HG03108 (cell line): ENCODE measurements at regions not wholly inside any gene's neighbourhood (a gene's known extent, or its start where the extent isn't known, plus 50 kb on each side); places are given as distances from the start of the nearest gene placed in this dataset.

Source experiments
- ATAC-seq: cut with Tn5 transposase; IDR thresholded peaks from one replicate; pipeline ENCODE4 v1.9.1; 2021; ENCODE audit warnings: moderate library complexity; ENCODE audit not compliant: unreplicated experiment

DNA sequence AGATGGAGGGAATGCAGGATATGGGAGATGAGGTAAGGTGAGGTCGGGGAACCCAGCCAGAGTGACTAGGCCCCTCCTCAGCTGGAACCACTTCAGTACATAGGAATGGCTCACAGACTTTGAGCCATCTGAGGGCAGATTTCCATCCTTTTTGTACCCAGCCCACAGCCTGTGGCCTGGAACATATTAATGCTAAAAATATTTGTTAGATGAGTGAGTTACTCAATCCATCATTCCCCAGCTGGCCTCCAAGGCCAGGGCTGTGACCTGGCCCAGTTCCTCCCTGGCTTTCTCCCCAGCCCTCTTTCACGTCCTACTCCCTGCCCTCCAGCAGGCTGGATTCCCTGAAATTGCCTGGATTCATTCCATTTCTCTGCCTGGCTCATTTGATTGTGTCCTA lies 57.2 kb upstream of the PRDM11 start:
- no peak for ATAC-seq

DNA sequence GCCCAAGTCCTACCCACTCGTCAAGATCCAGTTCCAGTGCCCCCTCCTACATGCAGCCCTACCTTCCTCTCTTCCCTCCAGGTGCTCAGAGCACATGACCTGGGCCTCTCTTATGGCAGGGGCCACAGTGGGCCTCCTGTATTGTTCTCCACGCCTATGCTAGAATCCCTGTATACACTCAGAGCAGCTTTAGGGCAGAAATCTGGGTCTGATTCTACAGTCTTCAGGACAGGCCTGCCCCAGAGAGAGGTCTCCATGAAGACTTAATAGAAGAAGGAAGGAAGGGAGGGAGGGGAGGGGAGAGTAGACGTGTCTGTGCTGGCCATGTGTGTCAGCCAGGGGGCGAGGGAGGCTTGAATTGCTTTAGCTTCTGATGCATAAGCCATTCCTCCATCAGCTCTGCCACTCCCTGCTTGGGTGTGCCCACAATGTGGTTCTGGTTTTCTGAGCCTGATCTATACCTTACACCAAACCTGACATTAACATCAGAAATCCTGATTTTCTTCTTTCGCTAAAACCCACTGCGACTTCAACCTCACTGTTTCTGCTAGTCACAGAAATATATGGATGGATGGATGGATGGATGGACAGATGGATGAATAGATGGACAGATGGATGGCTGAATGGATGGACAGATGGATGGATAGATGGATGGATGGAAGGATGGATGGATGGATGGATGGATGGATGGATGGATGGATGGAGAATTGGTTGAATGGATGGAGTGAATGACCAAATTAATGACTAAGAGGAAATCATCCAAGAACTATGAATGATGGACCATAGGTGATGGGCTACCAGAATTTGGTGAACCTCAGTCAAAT lies 56.6 kb upstream of the PRDM11 start:
- ATAC-seq = no peak

DNA sequence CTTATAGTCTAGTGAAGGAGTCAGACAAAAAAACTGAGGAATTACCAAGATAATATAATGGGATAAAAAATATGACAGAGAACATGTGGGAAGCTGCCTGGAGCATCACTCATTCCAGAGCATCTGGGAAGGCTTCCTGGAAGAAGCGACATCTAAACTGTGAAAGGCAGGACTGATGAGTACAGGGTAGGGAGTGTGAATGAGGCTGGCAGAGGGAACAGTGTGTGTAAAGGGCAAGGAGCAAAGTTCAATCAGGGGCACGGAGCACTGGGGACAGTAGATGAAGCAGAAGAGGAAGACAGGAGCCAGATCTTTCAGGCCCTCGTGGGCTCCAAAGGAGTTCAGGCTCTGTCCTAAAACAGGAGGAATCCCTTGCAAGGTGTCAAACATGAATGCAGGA lies 55.8 kb upstream of the PRDM11 start:
- no peak for ATAC-seq

DNA sequence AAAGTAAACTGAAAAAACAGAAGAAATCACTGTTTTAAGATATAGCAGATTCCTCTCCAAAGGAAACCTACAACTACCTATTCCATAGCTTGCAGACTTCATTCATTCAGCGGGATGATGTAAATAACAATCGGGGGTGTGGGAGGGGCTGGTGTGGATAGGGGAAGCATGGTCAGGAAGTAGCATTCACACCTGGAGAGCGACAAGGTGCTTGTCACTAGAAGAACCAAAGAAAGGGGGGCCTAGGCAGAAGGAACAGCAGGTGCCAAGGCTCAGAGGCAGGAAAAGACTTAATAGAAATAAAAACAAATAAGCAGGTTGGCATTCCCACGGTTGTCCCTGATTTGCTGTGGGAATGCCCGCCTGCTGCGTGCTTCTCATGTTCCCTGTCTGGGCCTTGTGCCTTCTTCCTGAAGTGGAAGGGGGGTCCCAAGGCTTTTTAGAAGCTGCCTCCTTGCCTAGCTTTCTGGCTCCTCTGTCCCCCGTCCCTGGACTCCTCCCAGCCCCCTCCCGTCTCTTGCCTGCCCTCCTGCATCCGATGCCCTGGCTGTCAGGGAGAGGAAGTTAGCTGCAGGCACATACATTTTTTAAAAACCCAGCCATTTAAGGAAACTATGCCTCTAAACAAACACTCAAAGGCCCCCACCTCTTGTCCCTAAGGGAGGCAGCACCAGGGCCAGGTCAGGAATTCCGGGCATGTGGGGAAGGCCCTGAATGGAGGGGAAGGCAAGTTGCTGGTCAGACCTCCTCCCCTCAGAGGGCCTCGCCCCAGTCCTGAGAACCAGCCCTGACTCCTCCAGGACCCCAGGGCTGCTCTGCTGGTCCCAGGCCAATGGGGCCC lies 54.7 kb upstream of the PRDM11 start:
- no peak for ATAC-seq

DNA sequence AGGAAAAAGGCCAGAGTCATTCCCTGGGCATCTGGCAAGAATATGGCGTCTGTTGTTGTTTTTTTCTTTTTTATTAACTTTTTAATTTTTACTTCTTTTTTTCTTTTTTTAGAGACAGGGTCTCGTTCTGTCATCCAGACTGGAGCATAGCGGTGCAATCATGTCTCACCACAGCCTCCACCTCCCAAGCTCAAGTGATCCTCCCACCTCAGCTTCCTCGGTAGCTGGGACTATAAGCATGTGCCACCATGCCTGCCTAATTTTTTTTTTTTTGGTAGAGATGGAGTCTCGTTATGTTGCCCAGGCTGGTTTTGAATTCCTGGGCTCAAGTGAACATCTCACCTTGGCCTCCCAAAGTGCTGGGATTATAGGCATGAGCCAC lies 54.0 kb upstream of the PRDM11 start:
- no peak for ATAC-seq

DNA sequence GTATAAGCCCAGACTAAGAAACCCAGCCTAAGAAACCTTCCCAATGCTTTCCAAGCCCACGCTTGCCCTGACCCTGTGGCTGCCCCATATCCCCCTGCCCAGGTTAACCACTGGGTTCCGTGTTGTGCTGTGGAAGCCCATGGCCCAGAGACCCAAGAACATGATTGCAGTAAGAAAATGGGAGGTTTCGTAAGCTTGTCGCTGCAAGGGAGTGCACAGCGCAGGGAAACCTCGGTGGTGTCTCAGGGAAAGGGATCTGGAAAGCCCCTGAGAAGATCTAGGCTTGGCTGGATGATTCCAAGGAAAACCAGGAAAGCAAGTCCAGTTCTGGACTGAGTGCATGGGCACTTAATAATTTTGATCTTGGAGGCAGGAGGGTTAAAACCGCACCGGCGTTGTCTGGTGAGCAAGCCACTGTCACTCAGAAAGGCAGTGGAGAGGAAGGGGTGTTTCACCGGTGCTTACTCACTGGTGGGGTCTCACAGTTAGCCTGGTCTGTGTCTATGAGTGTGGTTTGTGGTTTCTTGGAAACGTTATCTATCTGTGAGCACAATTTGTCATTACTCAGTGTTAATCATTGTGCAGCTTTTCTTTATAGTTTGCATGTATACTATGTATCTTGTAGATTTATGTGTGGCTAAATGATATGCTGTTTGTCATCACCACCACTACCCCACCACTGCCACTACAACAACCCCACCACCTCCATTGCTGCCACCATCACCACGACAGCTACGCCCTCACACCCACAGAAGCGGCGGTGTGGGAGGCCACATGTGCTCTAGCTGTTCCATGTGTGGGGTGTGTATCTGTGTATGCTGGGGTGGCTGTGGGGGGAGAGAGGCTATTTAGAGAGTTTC lies 53.3 kb upstream of the PRDM11 start:
- ATAC-seq = no peak

DNA sequence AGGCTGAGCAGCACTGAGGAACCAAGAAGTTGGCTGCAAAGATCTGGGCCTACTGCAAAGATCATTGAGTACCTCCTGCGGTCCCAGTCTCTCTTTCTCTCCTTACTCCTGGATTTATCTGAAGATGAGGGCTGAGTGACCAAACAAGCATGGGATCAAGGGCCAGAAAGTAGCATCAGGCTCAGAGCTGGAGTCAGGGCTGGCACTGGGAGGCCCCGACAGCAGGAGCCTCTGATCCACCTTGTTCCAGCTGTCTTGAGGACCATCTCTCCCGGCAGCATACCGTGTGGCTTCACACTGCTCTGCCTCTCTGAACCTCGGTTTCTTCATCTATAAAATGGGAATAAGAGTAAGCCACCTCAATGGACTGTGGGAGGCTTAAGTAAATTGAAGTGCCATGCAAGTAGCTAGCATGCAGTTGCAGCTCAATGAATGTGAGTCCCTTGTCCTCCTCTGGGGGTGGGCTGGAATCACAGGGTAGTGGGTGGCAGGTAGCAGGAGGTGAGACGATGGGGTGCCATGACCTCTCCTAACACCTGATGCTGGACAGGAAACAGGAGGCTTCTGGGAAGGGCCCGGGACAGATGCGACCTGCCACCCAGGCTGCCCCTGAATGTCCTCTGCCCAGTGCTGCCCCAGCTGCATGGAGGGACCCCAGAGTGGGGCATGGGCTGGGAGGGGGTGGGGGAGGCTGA lies 52.5 kb upstream of the PRDM11 start:
- ATAC-seq = no peak

DNA sequence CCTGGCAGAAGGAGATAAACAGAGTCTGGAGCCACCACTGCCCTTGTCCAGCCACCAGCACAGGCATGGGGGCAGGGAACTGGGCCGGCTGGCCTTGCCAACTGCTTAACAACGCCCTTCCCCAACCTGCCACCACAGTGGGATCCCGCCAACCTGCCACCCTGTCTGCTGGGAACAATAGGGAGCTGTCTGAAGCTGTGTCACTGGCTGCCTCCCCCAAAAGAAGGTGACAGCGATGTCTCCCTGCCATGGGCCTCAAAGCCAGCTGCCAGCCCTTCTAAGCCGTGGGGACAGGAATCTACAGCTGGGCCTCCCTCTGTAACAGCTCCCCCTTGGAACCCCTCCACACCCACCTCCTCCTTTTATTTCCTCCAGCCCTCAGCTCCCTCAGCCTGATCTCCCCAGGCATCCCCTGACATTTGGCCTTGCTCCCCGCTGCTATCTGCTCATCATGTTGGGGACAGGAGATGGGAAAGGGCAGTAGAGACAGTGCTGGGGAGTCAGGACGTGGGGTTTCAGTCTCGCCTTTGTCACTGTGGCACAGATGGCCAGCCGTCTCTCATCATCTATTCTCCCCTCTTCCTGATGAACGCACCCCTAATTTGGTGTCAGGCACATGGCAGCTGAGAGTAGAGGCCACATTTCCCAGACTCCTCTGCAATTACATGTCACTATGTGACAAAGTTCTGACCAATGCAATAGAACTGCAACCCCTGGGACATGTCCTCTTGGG lies 51.3 kb upstream of the PRDM11 start:
- ATAC-seq = no peak

DNA sequence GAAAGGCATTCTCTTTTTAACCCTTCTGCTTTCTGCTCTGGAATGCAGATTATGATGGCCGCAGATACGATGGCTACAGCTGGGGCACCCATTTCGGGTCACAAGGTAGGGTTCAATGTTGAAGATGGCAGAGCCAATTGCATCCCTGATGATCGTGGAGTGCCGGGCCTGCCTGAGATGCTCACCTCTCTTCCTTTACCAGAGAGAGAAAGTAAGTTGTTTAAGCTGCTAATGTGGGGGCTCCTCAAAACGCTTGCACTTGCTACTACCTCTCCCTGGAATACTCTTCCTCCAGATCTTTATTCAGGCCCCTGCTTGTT lies 50.8 kb upstream of the PRDM11 start:
- no peak for ATAC-seq

DNA sequence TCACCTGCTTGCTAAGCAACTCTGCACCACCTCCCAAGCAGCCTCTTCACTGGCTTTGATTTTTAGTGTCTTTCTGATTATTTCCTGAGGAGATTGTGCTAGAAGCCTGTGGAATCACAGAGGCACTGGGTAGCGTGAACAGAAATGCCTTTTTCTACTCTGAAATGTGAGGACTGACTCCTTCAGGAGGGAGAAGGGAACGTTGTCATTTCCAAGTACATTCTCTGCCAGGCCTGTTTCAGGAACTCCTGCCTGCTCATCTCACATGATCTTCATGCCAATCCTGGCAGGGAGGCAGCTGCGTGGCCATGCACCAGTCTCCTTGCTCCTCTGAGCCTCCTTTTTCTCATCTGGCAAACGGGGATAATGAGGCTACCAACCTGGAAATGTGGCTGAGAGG lies 49.8 kb upstream of the PRDM11 start:
- no peak for ATAC-seq
